ENCODE measurements at regions not wholly inside any gene's neighbourhood (a gene's known extent, or its start where the extent isn't known, plus 50 kb on each side); places are given as distances from the start of the nearest gene placed in this dataset.

DNA sequence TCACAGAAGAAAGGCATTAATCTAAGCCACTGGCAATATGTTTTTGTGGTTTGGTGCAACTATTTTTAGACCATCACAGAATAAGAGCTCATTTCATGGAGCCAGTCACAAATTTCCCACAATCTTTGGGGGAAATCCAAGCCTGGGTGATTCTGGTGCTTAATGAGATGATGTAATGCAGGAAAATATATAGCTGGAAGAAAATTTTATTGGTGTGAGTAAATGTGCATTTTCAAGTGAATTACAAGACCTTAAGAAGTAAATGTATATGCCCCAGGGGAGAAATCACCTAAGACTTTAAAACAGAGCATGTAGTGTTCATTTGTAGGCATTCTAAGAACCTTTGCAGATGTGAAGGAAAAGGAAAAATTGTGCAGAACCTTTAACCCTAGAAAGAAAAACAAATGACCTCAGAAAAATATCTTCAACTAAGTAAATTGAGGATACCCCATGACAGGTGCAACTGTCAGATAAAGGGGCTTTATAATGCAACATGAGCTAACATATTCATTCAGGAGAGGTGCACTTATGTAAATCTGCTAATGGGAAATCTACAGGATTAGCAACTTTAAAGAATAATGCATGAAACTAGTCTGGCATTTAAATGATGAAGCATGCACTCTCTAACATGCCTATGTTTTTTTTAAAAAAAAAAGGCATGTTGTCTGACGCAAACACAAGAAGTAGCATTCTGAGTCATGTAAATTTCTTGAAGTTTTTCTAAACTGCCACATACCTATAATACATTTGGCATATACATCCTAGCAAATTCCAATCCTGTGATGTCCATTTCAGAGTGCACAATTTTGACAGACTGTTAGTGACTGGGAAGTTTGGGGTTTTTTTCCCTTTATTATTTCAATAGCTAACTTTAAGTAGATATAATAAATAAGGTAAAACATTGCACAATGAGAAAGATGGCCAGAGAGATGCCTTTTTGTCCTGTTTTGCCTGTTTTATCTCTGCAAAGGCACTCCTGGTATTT is 105.1 kb downstream of the MEX3B start:
- Histone ChIP-seq H3K4me3 (no peak overlapping the region), H3K27ac (no peak overlapping the region), H3K9me3 (no peaks in the 10 kb centered on the region), H3K4me1 (no peaks in the 10 kb centered on the region), H3K36me3 (no peaks in the 10 kb centered on the region), H3K27me3 (no peaks in the 10 kb centered on the region)
- intact Hi-C loops (cut with DNase I; ENCODE audit: low total_unique reads), result no loop called here
- no peak for DNase-seq
- TF ChIP-seq, protein P1, sequence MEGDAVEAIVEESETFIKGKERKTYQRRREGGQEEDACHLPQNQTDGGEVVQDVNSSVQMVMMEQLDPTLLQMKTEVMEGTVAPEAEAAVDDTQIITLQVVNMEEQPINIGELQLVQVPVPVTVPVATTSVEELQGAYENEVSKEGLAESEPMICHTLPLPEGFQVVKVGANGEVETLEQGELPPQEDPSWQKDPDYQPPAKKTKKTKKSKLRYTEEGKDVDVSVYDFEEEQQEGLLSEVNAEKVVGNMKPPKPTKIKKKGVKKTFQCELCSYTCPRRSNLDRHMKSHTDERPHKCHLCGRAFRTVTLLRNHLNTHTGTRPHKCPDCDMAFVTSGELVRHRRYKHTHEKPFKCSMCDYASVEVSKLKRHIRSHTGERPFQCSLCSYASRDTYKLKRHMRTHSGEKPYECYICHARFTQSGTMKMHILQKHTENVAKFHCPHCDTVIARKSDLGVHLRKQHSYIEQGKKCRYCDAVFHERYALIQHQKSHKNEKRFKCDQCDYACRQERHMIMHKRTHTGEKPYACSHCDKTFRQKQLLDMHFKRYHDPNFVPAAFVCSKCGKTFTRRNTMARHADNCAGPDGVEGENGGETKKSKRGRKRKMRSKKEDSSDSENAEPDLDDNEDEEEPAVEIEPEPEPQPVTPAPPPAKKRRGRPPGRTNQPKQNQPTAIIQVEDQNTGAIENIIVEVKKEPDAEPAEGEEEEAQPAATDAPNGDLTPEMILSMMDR (IDR thresholded peaks at IDR 0.05), result no peak
- no peak for TF ChIP-seq POLR2A (IDR thresholded peaks at IDR 0.05)

DNA sequence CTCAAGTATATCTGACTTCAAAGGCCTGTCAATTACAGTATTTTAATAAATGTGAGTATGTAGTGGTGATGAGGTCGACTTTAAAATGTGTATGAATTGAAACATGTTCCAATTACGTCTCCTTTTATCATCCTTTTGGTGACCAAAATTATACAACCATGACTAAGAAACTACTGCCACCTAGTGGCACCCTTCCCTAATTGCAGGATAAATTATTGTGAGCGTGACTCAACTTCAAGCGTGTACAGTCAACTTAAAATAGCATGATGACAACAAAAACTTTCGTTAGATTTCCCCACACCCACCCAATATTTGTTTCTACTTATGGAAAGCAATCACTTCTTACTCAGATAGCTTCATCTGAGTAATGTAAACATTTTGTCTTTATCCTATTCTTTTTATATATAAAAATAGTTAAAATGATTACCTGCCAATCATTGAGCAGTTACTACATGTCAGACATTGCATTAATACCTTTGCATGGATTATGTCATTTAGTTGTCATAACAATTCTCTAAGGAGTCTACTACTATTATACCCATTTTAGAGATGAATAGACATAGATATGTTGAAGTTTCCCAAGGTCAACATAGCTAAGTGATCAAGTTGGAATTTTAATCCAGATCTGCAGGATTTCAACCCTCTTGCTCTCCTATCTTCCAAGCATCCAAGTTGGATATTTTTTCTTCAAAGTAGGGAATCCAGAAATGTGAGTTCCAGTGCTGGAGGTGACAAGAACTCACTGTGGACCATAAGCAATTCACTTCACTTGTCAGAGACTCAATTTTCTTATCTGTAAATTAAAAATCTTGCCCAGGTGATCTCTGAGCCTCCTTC is 106.0 kb downstream of the MEX3B start:
- no peaks in the 10 kb centered on the region for H3K4me1 ChIP-seq
- intact Hi-C loops (cut with DNase I; ENCODE audit: low total_unique reads), result no loop called here

DNA sequence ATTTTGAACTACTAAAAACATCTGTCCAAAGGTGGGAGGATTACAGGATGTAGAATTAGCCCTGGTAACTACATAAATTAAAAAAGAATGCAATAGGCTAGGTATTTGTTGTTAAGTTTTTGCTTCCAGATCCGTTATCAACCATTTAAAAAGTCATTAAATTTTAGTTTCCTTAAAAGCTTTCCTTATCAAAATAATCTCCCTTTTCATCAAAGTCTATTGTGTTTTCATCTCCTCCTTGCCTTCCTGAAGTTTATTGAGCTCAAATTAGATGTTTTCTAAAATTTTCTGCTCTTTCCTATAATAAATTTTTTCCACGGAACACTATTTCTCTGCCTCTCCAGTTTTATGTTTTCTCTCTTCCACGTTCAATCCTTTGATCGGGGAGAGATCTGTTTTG is 108.6 kb downstream of the MEX3B start:
- Histone ChIP-seq H3K4me1 (no peaks in the 10 kb centered on the region), H3K4me3 (no peak overlapping the region), H3K9me3 (no peaks in the 10 kb centered on the region), H3K36me3 (no peaks in the 10 kb centered on the region), H3K27ac (no peak overlapping the region), H3K27me3 (no peaks in the 10 kb centered on the region)
- no peak for DNase-seq
- intact Hi-C loops (cut with DNase I; ENCODE audit: low total_unique reads), result no loop called here
- TF ChIP-seq, protein P1 (IDR thresholded peaks at IDR 0.05), result no peak
- no peak for TF ChIP-seq POLR2A (IDR thresholded peaks at IDR 0.05)

More for the DNA sequence above, 106.0 kb downstream of the MEX3B start:
- Histone ChIP-seq H3K9me3 (no peaks in the 10 kb centered on the region), H3K4me3 (no peak overlapping the region), H3K36me3 (no peaks in the 10 kb centered on the region), H3K27ac (no peak overlapping the region), H3K27me3 (no peaks in the 10 kb centered on the region)
- TF ChIP-seq, protein P1 (IDR thresholded peaks at IDR 0.05), result peak in 3 of 4 experiments; percentile 14 to 20 (median 15)
- TF ChIP-seq POLR2A (IDR thresholded peaks at IDR 0.05), result no peak
- no peak for DNase-seq

DNA sequence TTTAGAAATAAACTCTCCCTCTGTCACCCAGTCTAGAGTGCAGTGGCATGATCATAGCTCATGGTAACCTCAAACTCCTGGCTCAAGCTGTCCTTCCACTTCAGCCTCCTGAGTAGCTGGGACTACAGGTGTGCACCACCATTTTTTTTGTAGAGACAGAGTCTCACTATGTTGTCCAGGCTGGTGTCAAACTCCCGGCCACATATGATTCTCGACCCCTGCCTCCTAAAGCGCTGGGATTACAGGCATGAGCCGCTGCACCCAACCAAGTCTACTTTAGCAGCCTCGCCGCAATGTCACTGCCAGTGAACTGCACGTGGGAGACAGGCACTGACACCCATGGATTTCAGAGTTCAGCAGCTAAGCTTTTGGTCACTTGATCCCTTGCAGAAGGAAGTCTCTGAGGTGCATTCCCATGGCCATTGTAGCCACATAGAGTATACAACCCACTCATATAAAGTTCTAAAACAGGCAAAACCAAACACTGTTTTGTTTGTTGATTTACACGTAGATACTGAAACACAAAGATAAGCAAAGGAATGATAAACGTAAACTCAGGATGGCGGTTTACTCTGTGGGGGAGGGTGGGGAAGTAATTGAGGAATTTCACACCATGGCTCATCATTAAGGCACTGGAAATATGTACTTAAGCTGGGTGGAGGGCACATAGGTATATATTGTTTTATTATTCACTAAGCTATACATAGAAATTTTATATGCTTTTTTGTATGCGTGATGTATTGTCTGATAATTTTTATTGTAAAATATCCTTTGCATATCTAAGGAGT is 115.0 kb downstream of the MEX3B start:
- Histone ChIP-seq H3K4me3 (no peak overlapping the region), H3K27ac (no peak overlapping the region), H3K4me1 (no peaks in the 10 kb centered on the region), H3K36me3 (no peaks in the 10 kb centered on the region), H3K9me3 (no peaks in the 10 kb centered on the region), H3K27me3 (no peaks in the 10 kb centered on the region)
- no peak for TF ChIP-seq POLR2A (IDR thresholded peaks at IDR 0.05)
- TF ChIP-seq, protein P1 (IDR thresholded peaks at IDR 0.05), result no peak
- intact Hi-C loops (cut with DNase I; ENCODE audit: low total_unique reads), result no loop called here
- DNase-seq, result no peak
